HG03457 (cell line): ENCODE measurements at regions not wholly inside any gene's neighbourhood (a gene's known extent, or its start where the extent isn't known, plus 50 kb on each side); places are given as distances from the start of the nearest gene placed in this dataset.
A peak's percentile ranks its signal among the peaks of the same experiment; 100 is the strongest.
"Not testable (repeated sequence)": the region's sequence is repeated elsewhere in the genome, so short reads cannot be mapped to it uniquely, and the experiment has no call there.

Experiments
- ATAC-seq: cut with Tn5 transposase; IDR thresholded peaks from one replicate; pipeline ENCODE4 v1.9.1; 2021; ENCODE audit warnings: moderate number of reproducible peaks; ENCODE audit not compliant: unreplicated experiment

DNA sequence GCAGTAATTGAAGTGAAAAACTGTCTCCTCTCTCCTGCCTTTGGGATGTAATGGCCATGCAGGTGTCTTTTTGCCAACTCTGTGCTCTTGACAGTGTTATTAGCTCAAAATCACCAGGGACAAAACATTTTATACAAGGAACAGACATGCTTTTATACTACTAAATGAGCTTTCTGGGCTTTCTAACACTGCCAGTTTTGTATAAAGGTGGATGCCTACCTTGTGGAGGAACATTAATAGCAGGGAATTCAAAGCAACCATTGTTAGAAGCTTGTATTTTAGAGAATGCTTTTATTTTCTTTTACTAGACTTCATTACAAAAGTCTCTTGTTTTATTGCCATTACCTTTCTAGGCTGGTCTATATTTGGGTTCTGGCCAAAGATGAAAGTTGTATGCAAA lies 54.7 kb upstream of the ARSJ start:
- ATAC-seq = no peak

DNA sequence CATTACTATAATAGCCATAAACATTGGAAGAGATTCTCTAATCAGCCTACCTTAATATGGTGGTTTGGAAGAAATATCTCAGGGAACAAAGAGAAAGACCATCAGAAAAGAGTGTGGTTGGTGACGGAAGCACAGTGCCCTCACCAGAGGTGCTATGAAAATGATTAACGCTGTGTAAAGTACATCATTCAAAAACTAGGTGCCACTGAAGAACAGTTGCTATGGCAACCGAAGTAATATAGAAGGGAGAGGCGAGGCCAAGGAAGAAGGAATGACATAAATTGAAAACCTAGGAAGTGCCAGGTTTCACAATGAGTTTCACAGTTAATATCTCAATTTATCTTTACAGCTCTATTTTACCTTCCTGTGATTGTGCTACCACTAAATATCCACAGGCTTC lies 57.0 kb upstream of the ARSJ start:
- ATAC-seq = no peak

DNA sequence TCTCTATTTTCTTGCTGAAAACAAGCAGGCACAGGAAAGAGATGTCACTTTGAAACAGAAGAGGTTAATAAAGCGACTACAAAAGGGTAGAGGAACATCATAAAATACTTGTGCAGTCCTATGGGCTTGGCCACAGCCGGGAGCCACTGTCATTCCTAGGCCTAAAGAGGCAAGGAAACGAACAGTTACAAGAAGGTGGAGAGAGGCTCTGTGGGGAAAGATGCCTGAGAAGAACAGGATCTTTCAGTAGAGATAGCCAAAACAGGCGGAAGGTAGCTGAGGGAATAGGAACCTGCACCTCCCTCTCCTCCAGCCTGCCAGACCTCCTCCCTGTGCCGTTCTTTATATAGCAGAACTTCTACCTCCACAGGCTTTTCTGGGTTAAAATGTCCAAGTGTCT lies 57.4 kb upstream of the ARSJ start:
- ATAC-seq = no peak

DNA sequence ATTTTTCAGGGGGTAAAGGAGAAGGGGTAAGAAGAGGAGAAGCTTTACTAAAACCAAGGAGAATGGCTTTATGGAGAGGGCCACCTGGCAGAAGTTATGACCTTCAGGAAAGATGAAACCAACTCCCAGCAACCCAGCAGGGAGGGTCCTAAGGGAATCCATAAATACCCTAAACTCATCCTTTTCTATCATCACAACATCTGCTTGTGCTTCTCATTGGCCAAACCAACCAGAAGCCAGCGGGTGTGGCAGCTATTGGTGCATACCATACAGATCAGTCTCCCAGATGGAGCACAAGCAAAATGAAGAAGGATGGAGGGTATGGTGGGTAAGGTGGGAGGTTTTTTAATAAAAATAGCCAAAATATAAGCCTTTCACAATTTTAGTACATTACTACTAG lies 58.5 kb upstream of the ARSJ start:
- no peak for ATAC-seq

DNA sequence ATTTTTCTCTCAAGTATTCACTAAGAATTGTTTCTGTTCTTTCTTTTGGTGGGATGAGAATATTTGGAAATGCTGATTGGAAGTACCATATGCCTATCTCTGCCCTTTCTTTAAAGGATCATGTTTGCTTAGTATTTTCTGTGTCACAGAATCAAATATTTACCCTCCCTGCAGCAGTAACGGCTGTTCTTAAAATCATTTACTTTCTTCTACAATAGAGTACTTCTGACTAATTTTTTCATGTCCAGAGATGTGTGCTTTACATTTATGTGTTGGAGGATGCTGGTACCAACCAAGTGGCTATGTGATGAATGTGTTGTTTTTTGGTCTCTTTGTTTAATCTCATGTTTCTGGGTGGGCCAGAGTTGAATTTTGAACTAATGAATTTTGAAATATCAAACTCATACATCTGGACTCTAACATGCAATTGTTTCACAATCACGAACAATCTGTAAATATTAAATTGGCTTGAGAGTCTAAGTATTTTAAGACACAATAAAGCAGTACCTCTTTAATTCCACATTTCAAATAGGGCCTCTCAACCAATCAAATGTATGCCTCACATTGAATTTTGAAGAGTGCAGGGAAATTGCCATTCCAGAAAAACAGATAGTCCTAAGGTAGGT lies 59.4 kb upstream of the ARSJ start:
- ATAC-seq = no peak

DNA sequence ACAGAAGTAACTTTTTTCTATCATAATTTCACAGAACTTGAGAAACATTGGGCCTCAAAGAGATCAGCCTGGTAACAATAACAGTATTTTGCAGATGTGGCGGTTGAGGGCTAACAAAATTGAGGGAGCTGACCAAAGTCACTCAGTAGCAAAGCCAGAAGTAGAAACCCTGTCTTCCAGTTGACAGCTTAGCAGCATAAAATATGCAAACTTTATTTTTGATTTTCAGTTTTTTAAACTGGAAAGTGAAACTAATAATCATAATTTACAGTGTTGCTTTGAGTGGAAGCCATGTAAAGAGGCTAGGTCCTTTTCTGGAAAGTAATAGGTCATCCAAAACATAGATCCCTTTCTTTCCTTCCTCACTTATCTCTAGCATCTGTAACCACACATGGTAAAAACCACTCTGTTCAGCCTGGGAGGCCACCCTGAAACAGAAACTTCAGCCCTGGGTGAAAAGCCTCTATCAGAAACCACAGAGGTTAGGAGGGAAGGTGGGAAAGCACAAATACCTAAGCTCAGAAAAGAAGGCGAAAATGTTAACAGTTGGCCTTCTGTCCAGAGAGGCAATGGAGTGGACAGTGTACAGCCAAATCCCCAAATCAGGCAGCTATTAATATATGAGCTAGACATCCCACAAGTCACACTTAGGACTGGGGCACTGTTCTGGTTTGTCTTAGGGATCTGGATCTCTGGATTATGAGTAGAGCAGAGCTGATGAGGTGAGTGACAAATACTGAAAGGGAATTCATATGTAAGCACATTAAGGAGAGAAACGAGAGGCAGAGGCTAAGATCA lies 61.1 kb upstream of the ARSJ start:
- ATAC-seq = peak; percentile 93

DNA sequence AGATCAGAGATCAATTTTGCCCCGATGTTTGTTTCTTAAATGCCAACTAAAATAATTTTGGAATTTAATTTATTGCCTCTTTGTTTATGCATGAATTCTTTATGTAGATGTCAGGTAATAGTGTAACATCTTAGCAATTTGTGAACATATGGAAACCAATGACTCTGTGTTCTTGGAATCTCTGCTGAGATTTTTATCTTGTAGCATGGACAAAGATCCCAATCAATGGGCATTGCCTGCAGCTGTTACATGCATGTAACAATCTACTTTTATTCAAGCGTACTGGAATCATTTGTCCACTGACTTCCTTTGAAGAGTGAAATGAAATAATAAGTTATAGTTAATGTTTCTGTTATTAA lies 61.6 kb upstream of the ARSJ start:
- ATAC-seq = no peak

DNA sequence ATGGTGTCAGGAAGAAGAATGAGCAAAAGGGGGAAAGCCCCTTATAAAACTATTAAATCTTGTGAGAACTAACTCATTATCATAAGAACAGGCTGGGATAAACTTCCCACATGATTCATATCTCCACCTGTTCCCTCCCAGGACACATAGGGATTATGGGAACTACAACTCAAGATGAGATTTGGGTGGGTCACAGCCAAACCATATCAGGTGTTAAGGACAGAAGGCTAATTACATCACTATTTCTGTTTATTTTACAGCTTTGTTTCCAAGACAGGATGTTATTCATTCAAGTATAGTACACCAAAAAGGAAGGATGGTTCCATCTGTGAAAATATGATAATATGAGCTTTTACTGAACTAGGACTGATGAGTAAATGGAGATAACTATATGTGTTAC lies 63.7 kb upstream of the ARSJ start:
- no peak for ATAC-seq

DNA sequence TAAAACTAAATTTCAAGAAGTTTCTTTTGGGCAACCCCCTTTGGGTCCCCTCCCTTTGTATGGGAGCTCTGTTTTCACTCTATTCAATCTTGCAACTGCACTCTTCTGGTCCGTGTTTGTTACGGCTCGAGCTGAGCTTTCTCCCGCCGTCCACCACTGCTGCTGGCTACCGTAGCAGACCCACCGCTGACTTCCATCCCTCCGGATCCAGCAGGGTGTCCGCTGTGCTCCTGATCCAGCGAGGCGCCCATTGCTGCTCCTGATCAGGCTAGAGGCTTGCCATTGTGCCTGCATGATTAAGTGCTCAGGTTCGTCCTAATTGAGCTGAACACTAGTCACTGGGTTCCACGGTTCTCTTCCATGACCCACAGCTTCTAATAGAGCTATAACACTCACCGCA lies 64.9 kb upstream of the ARSJ start:
- ATAC-seq = not testable (repeated sequence)

DNA sequence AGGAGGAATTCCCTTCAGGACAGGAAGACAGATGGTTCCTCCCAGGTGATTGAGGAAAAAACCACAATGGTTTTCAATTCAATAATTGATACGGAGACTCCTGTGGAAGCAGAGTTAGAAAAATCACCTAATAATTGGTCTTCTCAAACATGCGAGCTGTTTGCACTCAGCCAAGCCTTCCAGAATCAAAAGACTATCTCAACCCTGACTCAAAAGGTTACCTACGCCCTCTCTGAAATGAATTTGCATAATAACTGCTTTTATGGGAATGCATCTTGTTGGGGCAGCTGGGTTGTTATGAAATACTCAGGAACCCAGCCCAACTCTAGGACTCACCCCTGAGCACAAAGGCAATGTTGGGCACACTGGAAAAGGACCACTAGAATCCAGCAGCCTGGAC lies 66.9 kb upstream of the ARSJ start:
- ATAC-seq = no peak

DNA sequence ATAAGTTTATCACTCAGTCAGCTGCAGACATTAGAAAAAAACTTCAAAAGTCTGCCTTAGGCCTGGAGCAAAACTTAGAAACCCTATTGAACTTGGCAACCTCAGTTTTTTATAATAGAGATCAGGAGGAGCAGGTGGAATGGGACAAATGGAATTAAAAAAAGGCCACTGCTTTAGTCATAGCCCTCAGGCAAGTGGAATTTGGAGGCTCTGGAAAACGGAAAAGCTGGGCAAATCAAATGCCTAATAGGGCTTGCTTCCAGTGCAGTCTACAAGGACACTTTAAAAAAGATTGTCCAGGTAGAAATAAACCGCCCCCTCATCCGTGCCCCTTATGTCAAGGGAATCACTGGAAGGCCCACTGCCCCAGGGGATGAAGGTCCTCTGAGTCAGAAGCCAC lies 68.7 kb upstream of the ARSJ start:
- ATAC-seq = not testable (repeated sequence)

DNA sequence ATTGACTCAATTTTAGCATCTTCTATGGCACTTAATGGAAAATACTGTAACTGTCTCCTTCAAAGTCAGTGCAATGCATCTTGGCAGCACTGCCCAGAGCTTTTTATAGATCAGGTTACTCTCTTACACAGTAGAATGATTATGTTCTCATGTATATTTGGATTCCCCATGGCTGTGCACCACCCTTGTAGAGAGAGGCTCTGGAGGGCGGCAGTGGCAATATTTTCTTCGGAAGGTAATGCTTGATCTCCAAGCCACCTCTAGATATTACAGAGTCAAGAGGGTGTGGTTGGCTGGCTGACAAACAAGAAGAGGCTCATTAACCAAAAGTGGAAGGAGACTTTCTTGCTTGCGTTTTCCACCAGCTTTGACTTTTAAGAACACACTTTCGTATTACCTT lies 72.8 kb upstream of the ARSJ start:
- no peak for ATAC-seq

DNA sequence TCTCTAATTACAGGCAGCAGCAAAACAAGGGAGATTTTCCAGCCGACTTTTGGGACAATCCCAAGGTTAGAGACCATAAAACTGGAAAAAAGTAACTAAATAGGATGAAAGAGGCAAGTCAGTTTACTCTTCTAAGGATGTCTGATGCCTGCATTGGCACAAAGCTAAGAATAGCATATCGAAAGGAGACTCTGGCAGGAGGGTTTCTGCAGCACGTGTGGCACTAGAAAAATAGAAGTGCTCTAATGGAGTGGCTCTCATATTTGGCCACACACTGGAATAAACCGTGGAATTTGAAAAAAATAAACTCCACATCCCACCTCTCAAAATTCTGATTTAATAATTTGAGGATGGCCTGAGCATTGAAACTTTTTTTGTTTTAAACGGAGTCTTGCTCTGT lies 77.2 kb upstream of the ARSJ start:
- ATAC-seq = no peak

DNA sequence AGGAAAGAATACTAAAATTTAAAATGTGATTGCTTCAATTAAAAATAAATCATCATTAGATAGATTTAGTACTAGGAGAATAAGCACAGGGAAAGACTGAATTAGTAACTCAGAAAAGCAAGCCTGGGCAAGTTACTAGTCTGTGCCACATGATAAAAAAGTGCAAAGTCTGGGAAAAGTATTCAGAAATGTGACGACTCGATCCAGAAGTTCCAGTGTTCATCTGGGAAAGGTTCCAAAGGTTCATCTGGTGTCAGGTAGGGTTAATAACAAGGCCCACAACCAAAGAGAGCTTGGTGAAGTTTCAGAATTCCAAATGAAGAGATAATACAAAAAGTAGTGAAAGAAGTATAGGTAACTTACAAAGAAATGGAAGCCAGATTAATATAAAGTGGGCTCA lies 78.3 kb upstream of the ARSJ start:
- no peak for ATAC-seq

DNA sequence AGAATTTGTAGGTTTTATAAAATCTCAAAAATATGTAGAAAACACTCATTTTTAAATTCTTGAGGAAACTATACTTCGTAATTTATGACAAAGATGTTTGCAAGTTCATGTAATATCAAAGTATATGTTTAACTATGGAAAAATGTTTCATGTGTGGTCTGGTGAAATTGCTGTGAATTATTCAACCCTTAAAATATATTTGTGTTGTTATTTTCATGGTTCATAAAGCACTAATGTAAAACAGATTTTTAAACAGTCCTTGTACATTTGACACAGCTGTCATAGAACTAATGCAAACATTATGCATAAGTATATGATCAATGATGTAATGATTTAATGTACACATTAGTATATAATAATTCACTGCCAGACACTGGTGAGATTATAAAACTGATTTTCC lies 83.1 kb upstream of the ARSJ start:
- no peak for ATAC-seq

DNA sequence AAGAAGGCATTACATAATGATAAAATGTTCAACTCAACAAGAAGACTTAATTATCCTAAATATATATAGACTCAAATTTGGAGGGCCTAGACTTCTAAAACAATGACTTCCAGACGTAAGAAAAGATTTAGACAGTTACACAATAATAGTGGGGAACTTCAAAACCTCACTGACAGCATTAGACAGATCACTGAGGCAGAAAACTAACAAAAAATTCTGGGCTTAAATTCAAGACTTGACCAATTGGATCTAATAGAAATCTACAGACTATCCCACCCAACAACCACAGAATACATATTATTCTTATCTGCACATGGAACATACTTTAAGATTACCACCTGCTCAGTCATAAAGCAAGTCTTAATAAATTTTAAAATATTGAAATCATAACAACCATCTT lies 93.3 kb upstream of the ARSJ start:
- no peak for ATAC-seq

DNA sequence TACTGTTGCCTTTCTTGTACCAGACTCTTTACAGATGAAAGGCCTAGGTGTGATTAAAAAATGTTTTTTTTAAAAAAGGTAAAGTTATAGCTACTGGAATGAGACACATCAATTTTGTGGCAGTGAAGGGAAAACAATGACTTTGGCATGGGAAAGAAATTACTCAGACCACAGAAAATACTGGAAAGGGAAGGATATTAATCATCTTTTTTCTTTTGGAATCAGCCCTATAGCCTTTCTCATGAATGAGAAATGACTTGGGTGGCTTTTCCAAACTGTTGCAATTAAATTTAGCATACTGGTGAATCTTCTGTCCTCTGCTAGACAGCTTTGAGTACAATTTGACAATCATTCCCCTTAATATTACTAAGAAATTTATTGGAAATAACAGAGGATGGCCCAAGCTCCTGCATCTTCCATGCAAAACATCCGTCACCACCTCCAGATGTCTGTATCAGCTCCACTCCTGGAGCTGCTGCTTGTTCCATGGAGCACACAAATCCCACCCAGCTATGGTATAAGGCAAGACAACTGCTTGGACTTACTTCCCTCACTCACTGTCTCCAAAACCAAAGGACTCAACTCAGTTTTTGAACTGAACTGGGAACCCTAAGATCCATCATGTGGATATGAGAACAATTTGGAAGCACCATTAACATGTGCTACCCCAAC lies 97.6 kb upstream of the ARSJ start:
- no peak for ATAC-seq

DNA sequence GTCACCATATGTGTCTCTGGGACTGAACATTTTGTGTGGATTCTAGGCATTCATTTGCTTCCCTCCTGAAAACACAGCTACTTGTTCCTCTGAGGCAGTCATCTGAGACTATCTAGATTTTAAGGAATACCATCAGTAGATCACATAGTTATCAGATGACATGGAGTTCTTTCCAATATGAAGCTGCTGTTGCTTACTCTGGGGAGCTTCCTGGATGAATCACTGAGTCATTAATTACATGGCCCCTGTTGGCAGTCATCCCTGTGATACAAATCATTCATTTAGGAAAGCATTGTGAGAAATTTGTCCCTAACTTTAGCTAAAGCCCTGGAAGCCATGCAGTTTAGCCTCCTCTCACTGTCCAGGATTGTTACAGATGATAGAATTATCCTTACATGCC lies 98.2 kb upstream of the ARSJ start:
- ATAC-seq = no peak

DNA sequence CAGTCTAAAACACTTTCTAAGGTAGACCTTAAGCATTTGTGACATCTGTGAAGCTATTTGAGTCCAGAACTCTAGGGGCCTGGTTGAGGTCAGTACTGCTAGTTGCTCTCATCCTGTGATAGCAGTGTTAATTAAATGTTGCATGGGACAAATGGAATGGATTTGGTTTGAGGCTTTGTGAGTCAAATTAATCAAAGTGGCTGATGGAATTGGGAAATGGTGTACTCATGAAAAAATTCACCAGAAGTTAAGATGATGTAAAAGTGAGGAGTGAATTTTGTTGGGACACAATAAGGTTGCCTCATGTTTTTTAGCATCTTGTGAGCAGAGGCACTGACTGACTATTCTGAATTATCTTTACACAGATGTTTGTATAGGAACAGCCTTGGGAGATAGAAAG lies 99.2 kb upstream of the ARSJ start:
- ATAC-seq = no peak

DNA sequence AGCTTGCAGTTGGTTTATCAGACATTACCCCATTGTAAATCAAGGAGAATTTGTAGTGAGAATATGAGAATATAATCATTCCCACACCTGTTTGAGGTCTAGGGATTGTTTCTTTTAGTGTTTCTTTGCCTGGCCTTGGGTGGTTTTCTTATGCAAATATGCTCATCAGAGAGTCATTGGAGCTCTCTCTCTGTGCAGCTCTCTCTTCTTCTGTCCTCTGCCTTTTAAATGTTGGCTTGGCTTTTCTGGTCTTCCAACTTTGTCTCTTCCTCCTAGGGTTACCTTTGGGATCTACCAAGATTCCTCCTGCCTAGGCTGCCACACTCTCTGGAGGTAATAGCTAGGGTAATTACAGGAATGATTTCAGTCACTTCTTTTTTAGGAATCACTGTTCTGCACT lies 102.3 kb upstream of the ARSJ start:
- ATAC-seq = no peak

DNA sequence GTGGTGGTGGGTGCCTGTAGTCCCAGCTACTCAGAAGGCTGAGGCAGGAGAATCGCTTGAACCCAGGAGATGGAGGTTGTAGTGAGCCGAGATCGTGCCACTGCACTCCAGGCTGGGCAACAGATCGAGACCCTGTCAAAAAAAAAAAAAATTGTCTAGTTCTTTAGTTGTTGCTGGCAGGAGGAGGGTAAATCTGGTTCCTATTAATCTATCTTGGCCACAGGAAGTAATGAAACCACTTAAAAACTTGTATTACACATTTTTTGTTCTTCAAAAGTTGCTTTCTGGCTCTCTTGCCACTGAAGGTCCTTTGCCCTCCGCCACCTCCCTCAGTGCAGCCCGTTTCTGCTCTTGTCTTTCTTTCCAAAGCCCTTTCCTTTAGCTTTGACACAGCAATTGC lies 102.9 kb upstream of the ARSJ start:
- ATAC-seq = no peak

DNA sequence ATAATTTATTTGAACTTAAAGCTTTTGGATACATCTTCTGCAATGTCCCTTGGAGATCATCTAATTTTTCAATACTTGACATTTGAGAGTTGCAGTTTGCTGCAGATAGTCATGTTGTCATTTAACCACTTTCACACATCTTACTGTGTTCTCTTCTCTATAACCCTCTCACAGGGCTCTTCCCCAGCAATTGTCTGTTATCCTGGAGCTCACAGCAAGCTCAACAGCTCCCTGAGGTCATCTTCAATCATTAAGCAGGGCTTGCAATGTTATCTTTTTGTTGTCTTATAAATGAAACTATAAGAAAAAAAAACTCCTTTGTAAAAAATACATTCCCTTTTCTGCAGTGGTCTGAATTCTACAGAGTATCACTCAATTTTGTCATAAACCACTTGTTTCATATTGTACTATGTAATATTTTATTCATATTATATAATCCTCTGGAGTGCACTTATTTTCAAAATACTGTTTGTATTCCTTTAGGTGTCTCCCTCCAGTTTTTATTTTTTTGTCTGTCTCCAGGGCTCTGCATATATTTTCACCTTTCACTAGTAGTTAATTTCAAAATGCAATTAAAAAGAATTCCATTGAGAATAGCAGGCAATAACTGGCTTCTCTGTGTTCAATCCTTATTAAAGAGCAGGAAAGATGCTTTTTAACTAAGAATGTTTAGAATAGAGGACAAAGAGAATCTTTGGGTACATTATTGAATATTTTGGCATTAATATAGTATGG lies 106.3 kb upstream of the ARSJ start:
- ATAC-seq = no peak
